Trophoblast cell (in vitro differentiated cells and primary cell): ENCODE measurements at regions not wholly inside any gene's neighbourhood (a gene's known extent, or its start where the extent isn't known, plus 50 kb on each side); places are given as distances from the start of the nearest gene placed in this dataset.
A peak's percentile ranks its signal among the peaks of the same experiment; 100 is the strongest.

Experiments used
- DNase-seq, 2 donors: peaks; one replicate each; pipeline ENCODE4 v3.0.0-alpha.2; 2016
- H2AFZ ChIP-seq: 2 replicates; pipeline ENCODE4 v1.6.1; 2013; ENCODE audit warnings: low read length, moderate library complexity, mild to moderate bottlenecking; ENCODE audit not compliant: insufficient read depth, poor library complexity
- H2AK5ac ChIP-seq: 2 replicates; pipeline ENCODE4 v1.6.1; 2013; ENCODE audit warnings: mild to moderate bottlenecking, low read length
- H2BK120ac ChIP-seq: 2 replicates; pipeline ENCODE4 v1.6.1; 2013; ENCODE audit warnings: low read length, mild to moderate bottlenecking, moderate library complexity; ENCODE audit not compliant: insufficient read depth, poor library complexity
- H2BK12ac ChIP-seq: 2 replicates; pipeline ENCODE4 v1.6.1; 2013; ENCODE audit warnings: mild to moderate bottlenecking, low read length, moderate library complexity
- H2BK5ac ChIP-seq: 2 replicates; pipeline ENCODE4 v1.6.1; 2013; ENCODE audit warnings: low read length, low read depth, moderate library complexity, mild to moderate bottlenecking; ENCODE audit not compliant: poor library complexity
- H3K14ac ChIP-seq: 2 replicates; pipeline ENCODE4 v1.6.1; 2013; ENCODE audit warnings: mild to moderate bottlenecking, low read length
- H3K18ac ChIP-seq: 2 replicates; pipeline ENCODE4 v1.6.1; 2013; ENCODE audit warnings: mild to moderate bottlenecking, low read length
- H3K23ac ChIP-seq: 2 replicates; pipeline ENCODE4 v1.6.1; 2013; ENCODE audit warnings: low read length
- H3K27ac ChIP-seq: 2 replicates; pipeline ENCODE4 v1.5.1; 2013; ENCODE audit warnings: low read depth, mild to moderate bottlenecking, inconsistent platforms, low read length, moderate library complexity
- H3K27me3 ChIP-seq: 2 replicates; pipeline ENCODE4 v1.6.1; 2013; ENCODE audit warnings: inconsistent platforms, mild to moderate bottlenecking, low read length, moderate library complexity; ENCODE audit not compliant: insufficient read depth
- H3K36me3 ChIP-seq, 2 experiments: 1 replicate in 1 of 2; 2 replicates in 1 of 2; pipeline ENCODE4 v1.6.1; 2013; ENCODE audit warnings: low read length in 2 of 2, mild to moderate bottlenecking in 2 of 2, moderate library complexity in 1 of 2; ENCODE audit not compliant: insufficient read depth in 2 of 2, control insufficient read depth in 1 of 2
- H3K4ac ChIP-seq: 2 replicates; pipeline ENCODE4 v1.6.1; 2013; ENCODE audit warnings: low read depth, mild to moderate bottlenecking, low read length, moderate library complexity
- H3K4me1 ChIP-seq, 2 experiments: 1 replicate in 1 of 2; 2 replicates in 1 of 2; pipeline ENCODE4 v1.6.1; 2013; ENCODE audit warnings: low read length in 2 of 2, mild to moderate bottlenecking in 2 of 2, moderate library complexity in 1 of 2; ENCODE audit not compliant: insufficient read depth in 2 of 2, control insufficient read depth in 1 of 2
- H3K4me2 ChIP-seq: 2 replicates; pipeline ENCODE4 v1.6.1; 2013; ENCODE audit warnings: inconsistent platforms, mild to moderate bottlenecking, low read length, moderate library complexity
- H3K4me3 ChIP-seq: 2 replicates; pipeline ENCODE4 v1.5.1; 2013; ENCODE audit warnings: mild to moderate bottlenecking, low read depth, low read length, inconsistent platforms
- H3K79me1 ChIP-seq: one replicate; pipeline ENCODE4 v1.6.1; 2013; ENCODE audit warnings: low read length
- H3K79me2 ChIP-seq: 2 replicates; pipeline ENCODE4 v1.6.1; 2013; ENCODE audit warnings: low read length, mild to moderate bottlenecking; ENCODE audit not compliant: control insufficient read depth, insufficient read depth, poor library complexity
- H3K9ac ChIP-seq: 2 replicates; pipeline ENCODE4 v1.6.1; 2013; ENCODE audit warnings: mild to moderate bottlenecking, low read length
- H3K9me3 ChIP-seq: 2 replicates; pipeline ENCODE4 v1.6.1; 2013; ENCODE audit warnings: low read depth, mild to moderate bottlenecking, control low read depth, inconsistent platforms, low read length; ENCODE audit not compliant: insufficient read depth
- H4K12ac ChIP-seq: 2 replicates; pipeline ENCODE4 v1.6.1; 2013; ENCODE audit warnings: low read depth, mild to moderate bottlenecking, low read length, moderate library complexity
- H4K8ac ChIP-seq: 2 replicates; pipeline ENCODE4 v1.6.1; 2013; ENCODE audit warnings: low read depth, mild to moderate bottlenecking, low read length, moderate library complexity
- H4K91ac ChIP-seq: one replicate; pipeline ENCODE4 v1.6.1; 2013; ENCODE audit warnings: low read depth, mild to moderate bottlenecking, low read length, moderate library complexity
- WGBS: extraction: QIAGEN DNeasy Blood & Tissue Kit; methylation state at CpG from one replicate; pipeline ENCODE4 v1.1.7; 2013; ENCODE audit warnings: missing lambda C conversion rate; ENCODE audit not compliant: insufficient read length, insufficient coverage; ENCODE audit errors: extremely low coverage; 5-methylcytosine and 5-hydroxymethylcytosine counted together

DNA sequence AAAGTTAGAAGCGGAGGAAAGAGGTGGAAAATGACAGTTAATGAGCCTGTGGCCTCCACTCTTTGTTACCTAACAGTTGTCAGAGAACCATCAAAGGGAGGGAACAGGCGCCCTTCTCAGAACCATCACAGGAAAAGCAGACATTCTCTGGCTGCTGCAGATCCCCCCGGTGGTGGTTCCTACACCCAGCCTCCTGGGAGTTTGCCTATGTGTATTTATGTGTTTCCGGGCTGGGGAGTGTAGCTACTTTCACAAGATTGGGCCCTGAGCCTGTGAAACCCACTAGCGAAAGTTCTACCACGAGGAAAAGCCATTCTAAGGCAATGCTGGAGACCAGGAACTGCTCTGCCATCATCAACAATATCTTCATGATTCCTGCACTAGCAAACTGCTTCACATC, 52.7 kb upstream of the BCOR start:
- H2AK5ac ChIP-seq: no peak overlapping the region
- H3K79me2 ChIP-seq: no peaks in the 10 kb centered on the region
- H3K27me3 ChIP-seq: peaks cover 48% of the 10 kb centered on the region
- H4K12ac ChIP-seq: no peak overlapping the region
- H4K8ac ChIP-seq: no peak overlapping the region
- no peak overlapping the region for H4K91ac ChIP-seq
- H2BK5ac ChIP-seq: no peak overlapping the region
- no peaks in the 10 kb centered on the region for H3K79me1 ChIP-seq
- no peak overlapping the region for H3K27ac ChIP-seq
- no peak overlapping the region for H3K4ac ChIP-seq
- no peak overlapping the region for H3K18ac ChIP-seq
- no peak overlapping the region for H3K4me2 ChIP-seq
- H3K23ac ChIP-seq: no peak overlapping the region
- H3K4me3 ChIP-seq: no peak overlapping the region
- peaks cover 33 to 39% of the 10 kb centered on the region in 2 experiments for H3K4me1 ChIP-seq
- no CpG with 5 or more reads among the region's 6 CpGs for WGBS
- H2BK120ac ChIP-seq: no peak overlapping the region
- no peak for DNase-seq
- H3K36me3 ChIP-seq: no peaks in the 10 kb centered on the region
- H3K14ac ChIP-seq: no peak overlapping the region
- H2AFZ ChIP-seq: no peak overlapping the region
- H3K9me3 ChIP-seq: no peaks in the 10 kb centered on the region
- no peak overlapping the region for H3K9ac ChIP-seq
- H2BK12ac ChIP-seq: no peak overlapping the region

DNA sequence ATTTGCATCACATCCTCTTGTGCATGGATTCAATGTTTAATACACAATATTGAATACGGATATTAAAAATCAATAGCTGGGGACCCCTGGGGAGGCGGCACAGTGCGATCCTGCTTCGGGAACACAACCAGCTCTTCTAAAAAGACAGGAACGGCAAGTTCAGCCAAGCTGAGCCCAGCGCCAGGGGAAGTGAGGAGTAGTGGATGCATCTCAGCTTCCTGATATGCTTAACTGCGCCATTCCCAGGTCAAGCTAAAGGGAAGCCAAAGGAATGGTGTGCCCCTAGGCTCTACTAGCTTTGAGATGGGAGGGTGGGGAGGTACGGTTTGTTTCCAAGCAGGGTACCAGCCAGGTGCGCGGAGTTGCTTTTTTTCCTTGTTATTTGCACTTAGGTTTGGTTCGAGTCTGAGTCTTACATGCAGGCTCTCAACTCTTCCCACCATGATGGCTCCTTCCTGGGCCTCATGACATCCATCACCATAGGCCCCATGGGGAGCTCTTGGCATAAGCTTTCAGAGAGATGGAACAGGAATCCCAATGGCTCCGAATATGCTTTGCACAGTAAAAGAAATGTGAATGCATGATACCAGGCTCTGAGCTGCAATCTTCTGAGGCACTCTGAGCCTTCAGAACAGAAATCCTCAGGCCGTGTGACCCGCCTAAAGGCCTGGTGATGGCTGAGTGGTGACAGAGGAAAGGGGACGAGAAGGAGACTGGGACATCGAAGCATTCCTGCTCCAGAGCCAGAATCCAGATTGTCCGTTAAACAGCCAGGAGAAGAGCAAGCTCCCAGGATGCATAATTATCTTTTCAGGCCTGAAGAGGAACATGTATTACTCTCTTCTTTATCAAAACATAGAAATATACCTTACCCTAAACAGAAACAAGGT, 51.8 kb upstream of the BCOR start:
- Histone ChIP-seq H2AK5ac (no peak overlapping the region), H4K8ac (no peak overlapping the region), H4K12ac (no peak overlapping the region), H2BK12ac (no peak overlapping the region), H3K27ac (no peak overlapping the region), H3K79me2 (no peaks in the 10 kb centered on the region), H3K14ac (no peak overlapping the region), H2BK5ac (no peak overlapping the region), H2BK120ac (no peak overlapping the region), H3K18ac (no peak overlapping the region), H3K9me3 (no peaks in the 10 kb centered on the region), H4K91ac (no peak overlapping the region), H3K79me1 (no peaks in the 10 kb centered on the region), H3K27me3 (peaks cover 54% of the 10 kb centered on the region), H3K4ac (no peak overlapping the region), H3K36me3 (no peaks in the 10 kb centered on the region), H3K23ac (no peak overlapping the region), H3K4me2 (no peak overlapping the region), H3K9ac (no peak overlapping the region), H3K4me3 (no peak overlapping the region), H2AFZ (no peak overlapping the region), H3K4me1 (peaks cover 30 to 42% of the 10 kb centered on the region in 2 experiments)
- WGBS: no CpG with 5 or more reads among the region's 17 CpGs
- no peak for DNase-seq

DNA sequence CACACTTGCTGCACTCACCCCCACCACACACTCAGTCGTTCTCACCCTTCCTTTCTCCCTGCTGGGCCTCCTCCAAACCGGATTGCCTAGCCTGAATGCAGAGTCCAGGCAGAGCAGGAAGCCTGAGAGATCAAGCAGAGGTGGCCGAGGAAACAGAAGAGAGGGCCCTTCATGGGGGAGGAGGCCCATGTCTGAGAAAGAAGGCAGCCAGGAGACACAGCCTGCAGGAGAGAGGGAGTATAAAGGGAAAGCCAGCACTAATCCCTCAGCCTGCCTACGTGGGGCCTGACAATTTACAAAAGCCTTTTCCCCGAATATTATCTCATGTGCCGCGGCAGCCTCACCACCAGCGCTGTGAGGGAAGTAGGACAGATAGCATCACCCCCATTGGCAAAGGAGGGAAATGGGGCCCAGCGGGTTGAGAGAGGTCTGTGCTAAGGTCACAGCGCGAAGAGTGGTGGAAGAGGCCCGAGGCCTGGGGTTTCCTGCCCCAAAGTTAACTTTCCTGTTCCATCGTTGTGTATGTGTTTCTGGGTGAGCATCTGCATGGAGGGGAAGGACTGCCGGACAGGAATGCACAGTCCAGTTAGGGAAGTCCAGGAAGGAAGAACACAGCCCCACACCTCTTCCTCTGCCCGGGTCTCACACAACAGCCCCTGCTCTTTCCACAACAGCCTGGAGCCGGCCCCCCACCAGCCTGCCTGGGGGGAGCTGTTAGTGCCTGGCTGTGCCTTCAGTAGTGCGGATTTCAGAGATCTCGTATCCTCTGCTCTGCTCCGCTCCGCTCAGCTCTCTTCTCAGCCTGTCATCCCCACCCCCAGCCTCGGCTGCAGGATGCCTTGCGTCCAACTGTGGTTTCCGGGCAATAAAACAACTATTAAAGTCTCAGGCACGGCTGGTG, 50.9 kb upstream of the BCOR start:
- H3K9ac ChIP-seq: no peak overlapping the region
- H3K4me3 ChIP-seq: no peak overlapping the region
- H2BK120ac ChIP-seq: no peak overlapping the region
- H2BK5ac ChIP-seq: no peak overlapping the region
- no peak overlapping the region for H2BK12ac ChIP-seq
- H3K23ac ChIP-seq: no peak overlapping the region
- no peak overlapping the region for H3K27ac ChIP-seq
- H4K8ac ChIP-seq: no peak overlapping the region
- H3K4me1 ChIP-seq: peaks cover 27 to 40% of the 10 kb centered on the region in 2 experiments
- no peaks in the 10 kb centered on the region for H3K9me3 ChIP-seq
- no peak overlapping the region for H3K18ac ChIP-seq
- H3K4me2 ChIP-seq: peak overlapping the region; percentile 34
- no peak overlapping the region for H4K91ac ChIP-seq
- H3K14ac ChIP-seq: no peak overlapping the region
- H4K12ac ChIP-seq: no peak overlapping the region
- H3K4ac ChIP-seq: no peak overlapping the region
- no peaks in the 10 kb centered on the region for H3K36me3 ChIP-seq
- DNase-seq: no peak
- H2AFZ ChIP-seq: no peak overlapping the region
- H3K79me1 ChIP-seq: no peaks in the 10 kb centered on the region
- WGBS: no CpG with 5 or more reads among the region's 24 CpGs
- H3K27me3 ChIP-seq: peaks cover 52% of the 10 kb centered on the region
- H2AK5ac ChIP-seq: no peak overlapping the region
- H3K79me2 ChIP-seq: no peaks in the 10 kb centered on the region

DNA sequence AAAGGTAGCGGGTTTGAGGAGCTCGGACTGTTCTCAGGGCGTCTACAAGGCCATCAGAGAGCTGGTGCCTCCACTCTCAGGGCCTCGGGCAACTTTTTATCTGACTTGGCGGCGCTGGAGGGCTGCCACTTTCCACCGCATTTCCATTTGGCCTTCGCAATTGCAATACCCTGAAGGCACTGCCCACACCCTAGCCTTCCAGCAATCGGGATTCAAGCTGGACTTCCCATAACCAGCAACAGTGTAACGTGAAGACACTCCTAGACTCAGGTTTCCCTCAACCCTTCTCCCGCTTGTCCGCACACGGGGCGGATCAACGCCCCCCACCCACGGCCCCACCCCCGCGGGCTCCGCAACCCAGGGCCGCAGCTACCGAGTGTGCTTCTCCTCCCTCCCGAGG, 50.2 kb upstream of the BCOR start:
- no peak overlapping the region for H3K4me2 ChIP-seq
- H3K9me3 ChIP-seq: no peaks in the 10 kb centered on the region
- H2BK12ac ChIP-seq: no peak overlapping the region
- no peaks in the 10 kb centered on the region for H3K79me1 ChIP-seq
- H3K79me2 ChIP-seq: no peaks in the 10 kb centered on the region
- peaks cover 46% of the 10 kb centered on the region for H3K27me3 ChIP-seq
- no peak overlapping the region for H2BK120ac ChIP-seq
- H3K36me3 ChIP-seq: no peaks in the 10 kb centered on the region
- no peak overlapping the region for H3K18ac ChIP-seq
- H3K4ac ChIP-seq: no peak overlapping the region
- peak; percentile 41 to 66 for DNase-seq
- H2AFZ ChIP-seq: no peak overlapping the region
- no peak overlapping the region for H2BK5ac ChIP-seq
- H4K91ac ChIP-seq: no peak overlapping the region
- no peak overlapping the region for H3K27ac ChIP-seq
- H2AK5ac ChIP-seq: no peak overlapping the region
- peaks cover 22 to 36% of the 10 kb centered on the region in 2 experiments for H3K4me1 ChIP-seq
- H4K12ac ChIP-seq: no peak overlapping the region
- H4K8ac ChIP-seq: no peak overlapping the region
- no peak overlapping the region for H3K14ac ChIP-seq
- H3K23ac ChIP-seq: no peak overlapping the region
- WGBS: no CpG with 5 or more reads among the region's 22 CpGs
- H3K9ac ChIP-seq: no peak overlapping the region
- no peak overlapping the region for H3K4me3 ChIP-seq
